SK-N-SH treated with all-trans-retinoic acid at 6 μM for 48 hours (cell line): ENCODE measurements at regions not wholly inside any gene's neighbourhood (a gene's known extent, or its start where the extent isn't known, plus 50 kb on each side); places are given as distances from the start of the nearest gene placed in this dataset.

Experiments
- ATAC-seq: fragments of 200-7000 bp; cut with Tn5 transposase; 3 replicates; pipeline ENCODE4 v1.9.1; 2020; ENCODE audit warnings: mild to moderate bottlenecking, moderate library complexity
- ARNTL ChIP-seq: fragments of 450-650 bp; formaldehyde crosslinking; IDR thresholded peaks from 2 replicates; pipeline ENCODE4 v1.5.0; 2020; ENCODE audit warnings: low read depth, mild to moderate bottlenecking, moderate library complexity, borderline replicate concordance
- BACH2 ChIP-seq: fragments of 250-450 bp; sonication (Bioruptor Pico); IDR thresholded peaks from 2 replicates; pipeline ENCODE4 v1.9.0; 2021; ENCODE audit warnings: mild to moderate bottlenecking, borderline replicate concordance
- CSDC2 ChIP-seq: fragments of 250-450 bp; sonication (Bioruptor Pico); IDR thresholded peaks from 2 replicates; pipeline ENCODE4 v1.5.0; 2020; ENCODE audit warnings: mild to moderate bottlenecking, moderate library complexity
- CSRNP3 ChIP-seq: fragments of 250-450 bp; sonication (Bioruptor Pico); IDR thresholded peaks from 2 replicates; pipeline ENCODE4 v1.5.1; 2021; ENCODE audit warnings: mild to moderate bottlenecking, moderate library complexity
- ESRRG ChIP-seq: fragments of 250-450 bp; sonication (Bioruptor Pico); IDR thresholded peaks from 2 replicates; pipeline ENCODE4 v1.6.1; 2021; ENCODE audit warnings: mild to moderate bottlenecking
- GLIS3 ChIP-seq: fragments of 250-450 bp; sonication (Bioruptor Pico); IDR thresholded peaks from 2 replicates; pipeline ENCODE4 v1.5.0; 2020; ENCODE audit warnings: mild to moderate bottlenecking, moderate library complexity
- ISL1 ChIP-seq: fragments of 250-450 bp; sonication (Bioruptor Pico); IDR thresholded peaks from 2 replicates; pipeline ENCODE4 v2.1.2; 2022; ENCODE audit warnings: mild to moderate bottlenecking, moderate library complexity
- OSR1 ChIP-seq: fragments of 250-450 bp; sonication (Bioruptor Pico); IDR thresholded peaks from 2 replicates; pipeline ENCODE4 v1.8.0; 2022; ENCODE audit warnings: moderate library complexity, mild to moderate bottlenecking, inconsistent platforms
- PATZ1 ChIP-seq: fragments of 250-450 bp; sonication (Bioruptor Pico); IDR thresholded peaks from 2 replicates; pipeline ENCODE4 v1.8.0; 2020; ENCODE audit warnings: mild to moderate bottlenecking, moderate library complexity, borderline replicate concordance
- POU6F1 ChIP-seq: fragments of 250-450 bp; sonication (Bioruptor Pico); IDR thresholded peaks from 2 replicates; pipeline ENCODE4 v1.8.0; 2021; ENCODE audit warnings: low read depth, mild to moderate bottlenecking, moderate library complexity, borderline replicate concordance
- PPARA ChIP-seq: fragments of 250-450 bp; sonication (Bioruptor Pico); IDR thresholded peaks from 2 replicates; pipeline ENCODE4 v1.5.0; 2020; ENCODE audit warnings: mild to moderate bottlenecking, borderline replicate concordance
- RARB ChIP-seq: fragments of 250-450 bp; sonication (Bioruptor Pico); IDR thresholded peaks from 2 replicates; pipeline ENCODE4 v1.8.0; 2021; ENCODE audit warnings: mild to moderate bottlenecking, moderate library complexity
- SNAI2 ChIP-seq: fragments of 250-450 bp; sonication (Bioruptor Pico); IDR thresholded peaks from 2 replicates; pipeline ENCODE4 v1.5.0; 2020; ENCODE audit warnings: mild to moderate bottlenecking, moderate library complexity
- TCF4 ChIP-seq: fragments of 250-450 bp; sonication (Bioruptor Pico); IDR thresholded peaks from 2 replicates; pipeline ENCODE4 v1.8.0; 2021; ENCODE audit warnings: mild to moderate bottlenecking, moderate library complexity, borderline replicate concordance
- TOX ChIP-seq: fragments of 250-450 bp; sonication (Bioruptor Pico); IDR thresholded peaks from 2 replicates; pipeline ENCODE4 v1.8.0; 2021; ENCODE audit warnings: mild to moderate bottlenecking, moderate library complexity, borderline replicate concordance
- TSHZ2 ChIP-seq: fragments of 250-450 bp; sonication (Bioruptor Pico); IDR thresholded peaks from 2 replicates; pipeline ENCODE4 v1.5.0; 2020; ENCODE audit warnings: mild to moderate bottlenecking, moderate library complexity
- ZC3H10 ChIP-seq: fragments of 250-450 bp; sonication (Bioruptor Pico); IDR thresholded peaks from 2 replicates; pipeline ENCODE4 v1.5.1; 2021; ENCODE audit warnings: mild to moderate bottlenecking, moderate library complexity
- ZFP3 ChIP-seq: fragments of 250-450 bp; sonication (Bioruptor Pico); IDR thresholded peaks from 2 replicates; pipeline ENCODE4 v1.5.0; 2020; ENCODE audit warnings: mild to moderate bottlenecking, moderate library complexity
- ZFP30 ChIP-seq: fragments of 450-650 bp; formaldehyde crosslinking; IDR thresholded peaks from 2 replicates; pipeline ENCODE4 v1.5.0; 2022; ENCODE audit warnings: mild to moderate bottlenecking, moderate library complexity
- ZNF565 ChIP-seq: fragments of 450-650 bp; formaldehyde crosslinking; conservative IDR thresholded peaks from 2 replicates; pipeline ENCODE4 v1.5.0; 2020; ENCODE audit warnings: low read depth, mild to moderate bottlenecking, moderate library complexity
- ZNF70 ChIP-seq: fragments of 450-650 bp; formaldehyde crosslinking; IDR thresholded peaks from 2 replicates; pipeline ENCODE4 v1.5.0; 2020; ENCODE audit warnings: mild to moderate bottlenecking, moderate library complexity
- TF ChIP-seq, protein P1 (sequence below): fragments of 250-450 bp; sonication (Bioruptor Pico); IDR thresholded peaks from 2 replicates; pipeline ENCODE4 v1.5.1; 2020; ENCODE audit warnings: low read depth, mild to moderate bottlenecking, moderate library complexity

DNA sequence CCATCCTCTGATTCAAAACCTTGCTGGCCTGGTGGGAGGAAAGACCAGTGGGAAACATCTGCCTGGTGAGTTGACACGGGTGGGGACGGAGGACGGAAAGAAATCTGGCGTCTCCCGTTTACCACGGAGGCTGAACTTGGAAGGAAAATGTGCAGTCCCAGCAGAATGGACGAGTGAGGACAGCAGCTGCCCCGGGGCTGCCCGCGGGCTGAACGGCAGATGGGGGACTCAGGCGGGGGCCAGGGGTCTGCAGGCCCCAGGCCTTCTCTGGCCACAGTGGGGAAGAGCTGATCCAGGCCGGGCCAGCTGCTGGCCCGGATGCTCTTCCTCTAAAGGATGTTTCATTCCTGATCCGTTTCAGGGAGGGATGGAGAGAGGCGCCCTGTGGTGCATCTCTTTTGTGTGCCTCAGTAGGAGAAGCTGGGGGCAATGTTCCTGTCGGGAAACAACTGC lies 147.5 kb upstream of the CHST15 start:
- ATAC-seq, result no peak
- TF ChIP-seq, protein P1, sequence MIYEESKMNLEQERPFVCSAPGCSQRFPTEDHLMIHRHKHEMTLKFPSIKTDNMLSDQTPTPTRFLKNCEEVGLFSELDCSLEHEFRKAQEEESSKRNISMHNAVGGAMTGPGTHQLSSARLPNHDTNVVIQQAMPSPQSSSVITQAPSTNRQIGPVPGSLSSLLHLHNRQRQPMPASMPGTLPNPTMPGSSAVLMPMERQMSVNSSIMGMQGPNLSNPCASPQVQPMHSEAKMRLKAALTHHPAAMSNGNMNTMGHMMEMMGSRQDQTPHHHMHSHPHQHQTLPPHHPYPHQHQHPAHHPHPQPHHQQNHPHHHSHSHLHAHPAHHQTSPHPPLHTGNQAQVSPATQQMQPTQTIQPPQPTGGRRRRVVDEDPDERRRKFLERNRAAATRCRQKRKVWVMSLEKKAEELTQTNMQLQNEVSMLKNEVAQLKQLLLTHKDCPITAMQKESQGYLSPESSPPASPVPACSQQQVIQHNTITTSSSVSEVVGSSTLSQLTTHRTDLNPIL (CRISPR knock-in tag), result no peak
- TF ChIP-seq SNAI2 (CRISPR knock-in tag) (no peak), TSHZ2 (no peak), ESRRG (CRISPR knock-in tag) (no peak), CSDC2 (no peak), OSR1 (CRISPR knock-in tag) (no peak), CSRNP3 (CRISPR knock-in tag) (no peak), PPARA (CRISPR knock-in tag) (no peak), ARNTL (CRISPR knock-in tag) (no peak), ISL1 (CRISPR knock-in tag) (no peak), ZC3H10 (CRISPR knock-in tag) (no peak), GLIS3 (no peak), POU6F1 (CRISPR knock-in tag) (no peak), TCF4 (CRISPR knock-in tag) (no peak), ZFP30 (CRISPR knock-in tag) (no peak)

DNA sequence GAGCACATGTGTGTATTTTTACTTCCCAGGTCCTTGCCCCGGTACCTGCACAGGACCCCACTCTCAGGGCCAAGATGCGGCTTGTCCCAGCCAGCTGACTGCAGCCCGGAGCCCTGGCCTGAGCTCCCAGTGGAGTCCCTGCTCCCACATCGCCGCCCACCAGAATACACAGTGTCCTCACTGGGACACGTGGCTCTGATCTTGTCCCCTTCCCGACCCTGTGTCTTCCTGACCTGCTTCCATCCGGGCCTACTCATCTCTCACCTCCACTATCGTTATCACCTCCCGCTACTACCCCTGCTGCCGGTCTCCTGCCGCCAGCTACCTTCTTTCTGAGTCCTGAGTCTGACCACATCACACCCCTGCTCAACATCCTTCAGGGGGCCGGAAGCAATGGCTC lies 146.3 kb upstream of the CHST15 start:
- TF ChIP-seq OSR1 (CRISPR knock-in tag) (no peak), BACH2 (CRISPR knock-in tag) (no peak), ZFP3 (CRISPR knock-in tag) (no peak), RARB (CRISPR knock-in tag) (no peak), ZNF565 (no peak), ZC3H10 (CRISPR knock-in tag) (no peak), ESRRG (CRISPR knock-in tag) (no peak), CSRNP3 (CRISPR knock-in tag) (no peak), TOX (CRISPR knock-in tag) (no peak), ISL1 (CRISPR knock-in tag) (no peak), CSDC2 (no peak), TCF4 (CRISPR knock-in tag) (no peak), PATZ1 (no peak), GLIS3 (no peak), ZFP30 (CRISPR knock-in tag) (no peak), ARNTL (CRISPR knock-in tag) (no peak), TSHZ2 (no peak), ZNF70 (CRISPR knock-in tag) (no peak), PPARA (CRISPR knock-in tag) (no peak)
- TF ChIP-seq, protein P1 (CRISPR knock-in tag), result no peak
- ATAC-seq, result no peak
